ENCODE measurements at regions not wholly inside any gene's neighbourhood (a gene's known extent, or its start where the extent isn't known, plus 50 kb on each side); places are given as distances from the start of the nearest gene placed in this dataset.

GRCh38 chr5:38697013-38697412 lies 140.6 kb upstream of the LIFR start:
- no peak for TF ChIP-seq POLR2AphosphoS5 (IDR thresholded peaks at IDR 0.05)
- no peak for TF ChIP-seq CTCF (IDR thresholded peaks at IDR 0.05)
- no peak for TF ChIP-seq POLR2A (IDR thresholded peaks at IDR 0.05)

Data from breast epithelium (tissue), 3 donors.